Activated CD4-positive, alpha-beta memory T cell treated with anti-CD3 and anti-CD28 coated beads, Interleukin-2, amount 10 ng/mL, durations not matched to agents 7 days and 5 days (primary cell): ENCODE measurements at regions not wholly inside any gene's neighbourhood (a gene's known extent, or its start where the extent isn't known, plus 50 kb on each side); places are given as distances from the start of the nearest gene placed in this dataset.

Source experiments
- CTCF ChIA-PET: fragments of 350-600 bp; sonication (Branson Sonifier 250); formaldehyde crosslinking; loops from one replicate; lab custom pipeline; 2021; ENCODE audit warnings: antibody characterized with exemption, inconsistent platforms; lab: Charles Lee
- POLR2A ChIA-PET: fragments of 350-600 bp; sonication (Branson Sonifier 250); formaldehyde crosslinking; loops from one replicate; lab custom pipeline; 2021; ENCODE audit warnings: antibody characterized with exemption; lab: Charles Lee
- DNase-seq: peaks from one replicate; pipeline ENCODE4 v3.0.0-alpha.2; 2020
- H3K27ac Mint-ChIP-seq: one replicate; pipeline ENCODE4 v1.8.0; 2021; ENCODE audit warnings: mild to moderate bottlenecking, mixed read lengths
- H3K27me3 Mint-ChIP-seq: one replicate; pipeline ENCODE4 v1.8.0; 2021; ENCODE audit warnings: mixed read lengths
- H3K36me3 Mint-ChIP-seq: one replicate; pipeline ENCODE4 v1.8.0; 2021; ENCODE audit warnings: low read depth, mixed read lengths
- H3K4me1 Mint-ChIP-seq: one replicate; pipeline ENCODE4 v1.8.0; 2021; ENCODE audit warnings: mixed read lengths
- H3K4me3 Mint-ChIP-seq: one replicate; pipeline ENCODE4 v1.8.0; 2021; ENCODE audit warnings: mild to moderate bottlenecking, mixed read lengths
- H3K9me3 Mint-ChIP-seq: one replicate; pipeline ENCODE4 v1.8.0; 2021; ENCODE audit warnings: mixed read lengths

DNA sequence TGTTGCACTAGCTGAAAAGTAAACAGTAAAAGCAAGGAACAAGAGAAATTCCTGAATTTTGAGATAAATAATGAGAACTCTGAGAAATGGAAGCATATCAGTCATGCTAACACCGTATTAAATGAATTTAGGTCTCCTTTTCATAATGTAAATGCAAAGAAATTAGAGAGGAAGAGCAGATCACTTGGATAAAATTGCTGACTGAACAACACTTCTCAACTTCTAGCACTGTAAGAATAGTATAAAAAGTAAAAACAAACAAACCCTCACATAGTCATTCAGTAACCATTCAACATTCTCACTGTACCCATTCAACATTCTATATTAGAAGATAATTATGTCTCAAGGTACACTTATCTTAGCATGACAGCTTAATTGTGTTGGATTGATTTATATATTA lies 217.3 kb upstream of the LRFN5 start:
- DNase-seq: no peak
- Mint-ChIP-seq H3K27ac (no peak overlapping the region), H3K27me3 (no peaks in the 10 kb centered on the region), H3K9me3 (peaks cover 2% of the 10 kb centered on the region), H3K36me3 (no peaks in the 10 kb centered on the region), H3K4me3 (no peak overlapping the region), H3K4me1 (no peaks in the 10 kb centered on the region)
- ChIA-PET POLR2A (no interaction called here), CTCF (no interaction called here)

DNA sequence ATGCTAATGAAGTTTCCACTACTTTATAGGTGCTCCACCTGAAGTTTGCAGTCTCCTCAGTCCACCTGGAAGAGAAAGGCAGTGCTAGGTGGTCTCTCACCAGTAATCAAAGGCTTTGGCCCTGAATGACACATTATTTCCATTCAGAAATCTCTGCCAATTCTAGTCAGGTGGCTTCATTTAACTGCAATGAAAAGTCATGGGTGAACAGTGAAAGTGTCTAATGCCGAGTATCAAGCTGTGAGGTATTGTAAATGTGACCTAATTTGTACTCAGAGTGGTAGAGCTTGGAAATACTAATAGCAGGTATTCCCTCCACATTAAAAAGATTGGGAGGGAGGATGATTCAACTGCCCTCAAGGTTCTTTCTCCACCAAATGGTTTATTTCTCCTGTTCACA lies 220.9 kb upstream of the LRFN5 start:
- Mint-ChIP-seq H3K4me1 (no peaks in the 10 kb centered on the region), H3K4me3 (no peak overlapping the region), H3K36me3 (no peaks in the 10 kb centered on the region), H3K27ac (no peak overlapping the region), H3K9me3 (peaks cover 2% of the 10 kb centered on the region), H3K27me3 (no peaks in the 10 kb centered on the region)
- CTCF ChIA-PET: interaction anchor here (0.5 kb wide), 1 partner anchor 15 kb away, joined by 3 read pairs; no protein-coding TSS in a partner anchor
- DNase-seq: no peak
- POLR2A ChIA-PET: no interaction called here

DNA sequence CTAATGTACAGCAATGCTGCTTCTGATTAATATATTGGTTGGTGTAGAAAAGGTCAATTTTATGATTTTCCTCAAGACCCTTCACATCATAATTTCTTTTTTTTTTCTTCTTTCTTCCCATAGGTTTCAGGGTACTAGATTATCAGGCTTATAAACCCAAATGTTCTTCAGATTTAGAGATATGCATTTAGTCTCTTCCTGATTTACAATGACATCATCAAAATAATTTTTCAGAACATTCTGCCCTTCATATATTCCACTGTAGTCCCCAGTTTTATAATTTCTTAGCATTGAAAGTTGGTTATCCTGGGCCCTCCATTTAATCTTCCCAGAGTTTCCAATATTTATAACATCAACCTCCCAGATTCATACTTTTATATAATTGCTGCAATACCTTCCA lies 226.7 kb upstream of the LRFN5 start:
- Mint-ChIP-seq H3K36me3 (no peaks in the 10 kb centered on the region), H3K4me1 (no peaks in the 10 kb centered on the region), H3K9me3 (peaks cover 2% of the 10 kb centered on the region), H3K27me3 (no peaks in the 10 kb centered on the region), H3K4me3 (no peak overlapping the region), H3K27ac (no peak overlapping the region)
- ChIA-PET POLR2A (no interaction called here), CTCF (no interaction called here)
- DNase-seq: no peak

DNA sequence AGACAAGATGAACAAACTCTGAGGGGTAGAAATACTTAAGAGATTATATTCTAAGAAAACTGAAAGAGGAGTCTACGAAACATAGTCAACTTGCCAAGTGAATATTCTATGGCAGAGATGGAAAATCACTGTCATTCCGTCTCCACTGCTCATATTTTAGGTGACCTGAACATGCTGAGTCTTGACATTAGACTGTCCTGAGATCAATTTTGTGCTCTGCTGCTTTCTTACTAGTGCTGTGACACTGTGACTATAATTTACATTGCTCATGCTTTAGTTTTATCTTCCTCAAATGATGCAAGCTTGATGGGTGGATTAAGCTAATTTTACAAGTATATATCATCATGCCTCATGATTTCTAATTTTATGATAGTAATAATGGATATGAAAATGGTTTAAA lies 228.2 kb upstream of the LRFN5 start:
- Mint-ChIP-seq H3K27me3 (no peaks in the 10 kb centered on the region), H3K4me3 (no peak overlapping the region), H3K9me3 (peaks cover 5% of the 10 kb centered on the region), H3K36me3 (no peaks in the 10 kb centered on the region), H3K27ac (no peak overlapping the region), H3K4me1 (no peaks in the 10 kb centered on the region)
- POLR2A ChIA-PET: no interaction called here
- CTCF ChIA-PET: no interaction called here
- no peak for DNase-seq

- Mint-ChIP-seq H3K36me3 (no peaks in the 10 kb centered on the region), H3K27ac (no peak overlapping the region), H3K9me3 (peaks cover 5% of the 10 kb centered on the region), H3K27me3 (no peaks in the 10 kb centered on the region), H3K4me1 (no peaks in the 10 kb centered on the region), H3K4me3 (no peak overlapping the region)
- ChIA-PET CTCF (no interaction called here), POLR2A (no interaction called here)
- DNase-seq: no peak
Measured at GRCh38 chr14:41377932-41378331, 228.7 kb upstream of the LRFN5 start.

GRCh38 chr14:41374092-41374491 lies 232.6 kb upstream of the LRFN5 start:
- ChIA-PET CTCF (no interaction called here), POLR2A (no interaction called here)
- H3K9me3 Mint-ChIP-seq: peaks cover 6% of the 10 kb centered on the region

GRCh38 chr14:41362139-41362538 lies 244.5 kb upstream of the LRFN5 start:
- Mint-ChIP-seq H3K4me3 (no peak overlapping the region), H3K36me3 (no peaks in the 10 kb centered on the region), H3K9me3 (no peaks in the 10 kb centered on the region), H3K27ac (no peak overlapping the region), H3K4me1 (no peaks in the 10 kb centered on the region), H3K27me3 (no peaks in the 10 kb centered on the region)
- ChIA-PET CTCF (no interaction called here), POLR2A (no interaction called here)
- no peak for DNase-seq

More at GRCh38 chr14:41374092-41374491, 232.6 kb upstream of the LRFN5 start:
- Mint-ChIP-seq H3K36me3 (no peaks in the 10 kb centered on the region), H3K27me3 (no peaks in the 10 kb centered on the region), H3K4me3 (no peak overlapping the region), H3K27ac (no peak overlapping the region), H3K4me1 (no peaks in the 10 kb centered on the region)
- DNase-seq: no peak

- no peaks in the 10 kb centered on the region for H3K4me1 Mint-ChIP-seq
- no peaks in the 10 kb centered on the region for H3K27me3 Mint-ChIP-seq
- DNase-seq: no peak
- H3K9me3 Mint-ChIP-seq: no peaks in the 10 kb centered on the region
- no peaks in the 10 kb centered on the region for H3K36me3 Mint-ChIP-seq
- POLR2A ChIA-PET: no interaction called here
- no peak overlapping the region for H3K4me3 Mint-ChIP-seq
- CTCF ChIA-PET: no interaction called here
- no peak overlapping the region for H3K27ac Mint-ChIP-seq
Measured at GRCh38 chr14:41360126-41360525, 246.6 kb upstream of the LRFN5 start.

GRCh38 chr14:41355866-41356265 lies 250.8 kb upstream of the LRFN5 start:
- Mint-ChIP-seq H3K36me3 (no peaks in the 10 kb centered on the region), H3K4me1 (no peaks in the 10 kb centered on the region)
- CTCF ChIA-PET: no interaction called here

DNA sequence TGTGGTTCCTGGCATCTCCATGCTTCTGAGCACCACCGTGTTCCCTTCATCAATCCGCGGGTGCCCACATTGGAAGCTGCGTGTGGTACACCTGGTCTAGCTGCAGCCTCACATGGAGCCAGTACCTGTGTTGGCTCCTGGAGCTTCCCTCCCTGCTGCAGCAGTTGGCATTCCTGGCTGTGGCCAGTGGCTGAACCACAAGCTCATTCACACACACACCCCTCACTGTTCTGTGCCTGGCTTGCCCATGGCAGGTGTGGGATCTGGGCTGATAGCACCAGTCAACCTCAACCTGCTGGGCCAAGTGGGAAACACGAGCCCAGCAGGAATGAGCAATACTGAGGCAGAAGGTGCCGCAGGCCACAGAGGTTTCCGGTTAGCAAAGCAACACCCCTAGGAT lies 256.2 kb upstream of the LRFN5 start:
- POLR2A ChIA-PET: no interaction called here
- Mint-ChIP-seq H3K9me3 (peaks cover 2% of the 10 kb centered on the region), H3K27me3 (no peaks in the 10 kb centered on the region), H3K4me3 (no peak overlapping the region), H3K27ac (no peak overlapping the region), H3K4me1 (no peaks in the 10 kb centered on the region), H3K36me3 (no peaks in the 10 kb centered on the region)
- no peak for DNase-seq
- CTCF ChIA-PET: no interaction called here

More at GRCh38 chr14:41355866-41356265, 250.8 kb upstream of the LRFN5 start:
- DNase-seq: no peak
- POLR2A ChIA-PET: no interaction called here
- Mint-ChIP-seq H3K27ac (no peak overlapping the region), H3K4me3 (no peak overlapping the region), H3K27me3 (no peaks in the 10 kb centered on the region), H3K9me3 (peaks cover 2% of the 10 kb centered on the region)

- ChIA-PET CTCF (no interaction called here), POLR2A (no interaction called here)
- no peaks in the 10 kb centered on the region for H3K36me3 Mint-ChIP-seq
- DNase-seq: no peak
- H3K4me1 Mint-ChIP-seq: no peaks in the 10 kb centered on the region
- no peak overlapping the region for H3K4me3 Mint-ChIP-seq
- no peaks in the 10 kb centered on the region for H3K27me3 Mint-ChIP-seq
- peaks cover 2% of the 10 kb centered on the region for H3K9me3 Mint-ChIP-seq
- no peak overlapping the region for H3K27ac Mint-ChIP-seq
Measured at GRCh38 chr14:41349289-41349910, 257.3 kb upstream of the LRFN5 start.

DNA sequence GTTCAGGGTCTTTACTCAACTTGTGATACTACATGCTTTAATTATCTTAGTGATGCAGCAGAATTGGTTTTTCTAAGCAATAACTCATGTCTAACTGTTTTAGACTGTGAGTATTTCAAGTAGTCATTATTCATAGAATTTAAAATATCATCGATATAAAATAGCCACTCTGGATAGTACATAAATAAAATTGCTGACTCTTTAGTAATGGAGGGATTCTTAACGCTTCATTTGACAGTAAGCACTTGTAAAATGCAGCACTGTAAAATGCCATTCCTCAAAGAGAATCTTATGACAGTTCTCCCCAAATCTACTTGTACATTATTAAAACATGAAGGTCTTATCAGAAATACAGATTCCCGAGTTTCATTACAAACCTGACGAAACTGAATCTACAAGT lies 262.8 kb upstream of the LRFN5 start:
- no peaks in the 10 kb centered on the region for H3K4me1 Mint-ChIP-seq
- POLR2A ChIA-PET: no interaction called here

GRCh38 chr14:41313196-41313595 lies 293.5 kb upstream of the LRFN5 start:
- DNase-seq: no peak
- H3K4me3 Mint-ChIP-seq: no peak overlapping the region
- peaks cover 4% of the 10 kb centered on the region for H3K9me3 Mint-ChIP-seq
- CTCF ChIA-PET: no interaction called here
- POLR2A ChIA-PET: no interaction called here
- H3K4me1 Mint-ChIP-seq: no peaks in the 10 kb centered on the region
- H3K36me3 Mint-ChIP-seq: no peaks in the 10 kb centered on the region
- no peaks in the 10 kb centered on the region for H3K27me3 Mint-ChIP-seq
- H3K27ac Mint-ChIP-seq: no peak overlapping the region

More for the DNA sequence above, 262.8 kb upstream of the LRFN5 start:
- peaks cover 2% of the 10 kb centered on the region for H3K9me3 Mint-ChIP-seq
- DNase-seq: no peak
- H3K36me3 Mint-ChIP-seq: no peaks in the 10 kb centered on the region
- no peaks in the 10 kb centered on the region for H3K27me3 Mint-ChIP-seq
- CTCF ChIA-PET: no interaction called here
- no peak overlapping the region for H3K27ac Mint-ChIP-seq
- H3K4me3 Mint-ChIP-seq: no peak overlapping the region

GRCh38 chr14:41303506-41303905 lies 303.2 kb upstream of the LRFN5 start:
- CTCF ChIA-PET: no interaction called here
- Mint-ChIP-seq H3K27ac (no peak overlapping the region), H3K36me3 (no peaks in the 10 kb centered on the region), H3K9me3 (no peaks in the 10 kb centered on the region), H3K27me3 (no peaks in the 10 kb centered on the region), H3K4me1 (no peaks in the 10 kb centered on the region), H3K4me3 (no peak overlapping the region)
- DNase-seq: no peak
- POLR2A ChIA-PET: no interaction called here
